Nephron progenitor cell (in vitro differentiated cells): ENCODE measurements at regions not wholly inside any gene's neighbourhood (a gene's known extent, or its start where the extent isn't known, plus 50 kb on each side); places are given as distances from the start of the nearest gene placed in this dataset.
"Not testable (repeated sequence)": the region's sequence is repeated elsewhere in the genome, so short reads cannot be mapped to it uniquely, and the experiment has no call there.

Experiments used
- DNase-seq: peaks from one replicate; pipeline ENCODE4 v3.0.0; 2021
- H3K27ac Mint-ChIP-seq: 2 replicates; pipeline ENCODE4 v1.8.0; 2021; ENCODE audit warnings: mild to moderate bottlenecking, moderate library complexity, mixed read lengths
- H3K27me3 Mint-ChIP-seq: 2 replicates; pipeline ENCODE4 v1.8.0; 2021; ENCODE audit warnings: mild to moderate bottlenecking, low read depth, mixed read lengths; ENCODE audit not compliant: poor library complexity
- H3K36me3 Mint-ChIP-seq: 2 replicates; pipeline ENCODE4 v1.8.0; 2021; ENCODE audit warnings: low read depth, mixed read lengths
- H3K4me1 Mint-ChIP-seq: 2 replicates; pipeline ENCODE4 v1.8.0; 2021; ENCODE audit warnings: mixed read lengths
- H3K4me3 Mint-ChIP-seq: 2 replicates; pipeline ENCODE4 v1.8.0; 2021; ENCODE audit warnings: mild to moderate bottlenecking, moderate library complexity, mixed read lengths
- H3K9me3 Mint-ChIP-seq: 2 replicates; pipeline ENCODE4 v1.8.0; 2021; ENCODE audit warnings: mild to moderate bottlenecking, moderate library complexity, mixed read lengths
- TF ChIP-seq, protein P1 (sequence below): fragments of 200-600 bp; sonication (generic); IDR thresholded peaks from 2 replicates; pipeline ENCODE4 v1.5.0; 2021; ENCODE audit warnings: antibody characterized with exemption

DNA sequence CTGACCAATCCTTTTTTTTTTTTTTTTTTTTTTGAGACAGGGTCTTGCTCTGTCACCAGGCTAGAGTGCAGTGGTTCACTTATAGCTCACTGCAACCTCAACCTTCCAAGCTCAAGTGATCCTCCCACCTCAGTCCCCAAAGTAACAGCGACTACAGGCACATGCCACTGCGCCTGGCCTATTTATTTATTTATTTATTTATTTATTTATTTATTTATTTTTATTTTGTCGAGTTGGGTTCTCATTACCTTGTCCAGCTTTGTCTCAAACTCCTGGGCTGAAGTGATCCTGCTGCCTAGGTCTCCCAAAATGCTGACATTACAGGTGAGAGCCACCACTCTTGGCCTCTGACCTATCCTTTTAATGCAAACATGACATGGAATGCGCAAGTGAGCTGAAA, 124.4 kb downstream of the GXYLT1 start:
- DNase-seq: no peak
- peaks cover 23% of the 10 kb centered on the region for H3K4me1 Mint-ChIP-seq
- H3K4me3 Mint-ChIP-seq: no peak overlapping the region
- no peaks in the 10 kb centered on the region for H3K9me3 Mint-ChIP-seq
- H3K27ac Mint-ChIP-seq: no peak overlapping the region
- no peaks in the 10 kb centered on the region for H3K36me3 Mint-ChIP-seq
- TF ChIP-seq, protein P1, sequence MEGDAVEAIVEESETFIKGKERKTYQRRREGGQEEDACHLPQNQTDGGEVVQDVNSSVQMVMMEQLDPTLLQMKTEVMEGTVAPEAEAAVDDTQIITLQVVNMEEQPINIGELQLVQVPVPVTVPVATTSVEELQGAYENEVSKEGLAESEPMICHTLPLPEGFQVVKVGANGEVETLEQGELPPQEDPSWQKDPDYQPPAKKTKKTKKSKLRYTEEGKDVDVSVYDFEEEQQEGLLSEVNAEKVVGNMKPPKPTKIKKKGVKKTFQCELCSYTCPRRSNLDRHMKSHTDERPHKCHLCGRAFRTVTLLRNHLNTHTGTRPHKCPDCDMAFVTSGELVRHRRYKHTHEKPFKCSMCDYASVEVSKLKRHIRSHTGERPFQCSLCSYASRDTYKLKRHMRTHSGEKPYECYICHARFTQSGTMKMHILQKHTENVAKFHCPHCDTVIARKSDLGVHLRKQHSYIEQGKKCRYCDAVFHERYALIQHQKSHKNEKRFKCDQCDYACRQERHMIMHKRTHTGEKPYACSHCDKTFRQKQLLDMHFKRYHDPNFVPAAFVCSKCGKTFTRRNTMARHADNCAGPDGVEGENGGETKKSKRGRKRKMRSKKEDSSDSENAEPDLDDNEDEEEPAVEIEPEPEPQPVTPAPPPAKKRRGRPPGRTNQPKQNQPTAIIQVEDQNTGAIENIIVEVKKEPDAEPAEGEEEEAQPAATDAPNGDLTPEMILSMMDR: no peak
- H3K27me3 Mint-ChIP-seq: peaks cover 15% of the 10 kb centered on the region

DNA sequence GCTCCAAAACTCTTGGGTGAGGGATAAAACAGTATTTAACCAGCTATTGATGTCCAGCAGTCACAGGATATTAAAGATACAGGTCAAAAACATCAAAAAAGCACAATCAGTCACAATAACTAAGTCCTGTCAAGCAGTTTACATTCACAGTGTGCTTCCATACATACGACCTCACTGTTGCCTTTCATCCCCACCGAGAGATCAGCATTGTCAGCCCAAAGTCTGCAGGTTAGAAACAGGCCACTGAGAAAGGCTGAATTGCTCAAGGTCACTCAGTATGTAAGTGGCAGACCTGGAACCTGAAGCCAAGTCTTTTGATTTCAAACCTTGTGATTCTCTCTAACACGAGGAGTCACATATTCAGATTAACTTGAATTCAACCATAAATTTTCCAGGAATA, 124.9 kb downstream of the GXYLT1 start:
- TF ChIP-seq, protein P1: no peak
- no peaks in the 10 kb centered on the region for H3K36me3 Mint-ChIP-seq
- H3K4me3 Mint-ChIP-seq: no peak overlapping the region
- peaks cover 23% of the 10 kb centered on the region for H3K4me1 Mint-ChIP-seq
- no peak overlapping the region for H3K27ac Mint-ChIP-seq
- no peaks in the 10 kb centered on the region for H3K9me3 Mint-ChIP-seq
- DNase-seq: no peak
- peaks cover 15% of the 10 kb centered on the region for H3K27me3 Mint-ChIP-seq

DNA sequence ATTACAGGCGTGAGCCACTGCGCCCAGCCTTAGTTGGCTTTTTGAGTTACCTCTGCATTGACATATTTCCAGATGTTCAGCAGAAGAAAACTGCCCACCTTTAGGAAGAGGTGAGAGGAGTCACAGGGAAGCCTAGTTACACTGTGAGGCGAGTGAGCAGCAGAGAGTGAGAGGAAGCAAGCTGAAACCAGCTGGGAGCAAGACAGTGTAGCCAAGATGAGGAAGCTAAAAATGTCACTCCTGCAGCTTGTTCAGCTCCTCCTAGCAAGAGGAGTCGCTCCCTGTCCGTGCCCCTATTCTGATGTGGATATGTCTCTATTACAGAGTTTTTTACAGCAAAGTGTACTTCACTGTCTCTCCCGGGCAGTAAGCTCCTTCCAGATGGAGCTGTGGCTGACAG, 127.6 kb downstream of the GXYLT1 start:
- no peak for DNase-seq
- no peak overlapping the region for H3K4me3 Mint-ChIP-seq
- H3K27ac Mint-ChIP-seq: peak overlapping the region; percentile 42
- H3K27me3 Mint-ChIP-seq: peaks cover 12% of the 10 kb centered on the region
- no peaks in the 10 kb centered on the region for H3K36me3 Mint-ChIP-seq
- TF ChIP-seq, protein P1: no peak
- peaks cover 11% of the 10 kb centered on the region for H3K4me1 Mint-ChIP-seq
- H3K9me3 Mint-ChIP-seq: no peaks in the 10 kb centered on the region

DNA sequence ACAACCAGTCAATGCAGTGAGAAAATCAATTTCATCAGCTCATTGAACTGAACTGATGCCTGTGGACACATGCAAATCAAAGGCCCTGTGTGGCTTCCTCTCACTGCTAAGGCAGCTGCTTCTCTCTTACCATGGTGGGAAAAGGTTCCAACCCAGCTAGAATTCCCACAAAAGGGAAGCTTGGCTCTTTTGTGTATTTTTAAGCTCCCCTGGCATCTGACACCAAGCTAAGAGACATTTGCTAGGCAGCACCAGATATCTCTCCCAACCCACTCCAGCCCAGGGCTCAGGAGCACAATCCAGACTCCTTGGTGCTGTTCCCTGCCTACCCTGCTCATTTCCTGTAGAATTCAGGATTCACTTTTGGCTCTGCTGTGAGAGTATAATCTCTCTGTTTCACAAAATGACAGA, 129.6 kb downstream of the GXYLT1 start:
- no peaks in the 10 kb centered on the region for H3K36me3 Mint-ChIP-seq
- DNase-seq: no peak

DNA sequence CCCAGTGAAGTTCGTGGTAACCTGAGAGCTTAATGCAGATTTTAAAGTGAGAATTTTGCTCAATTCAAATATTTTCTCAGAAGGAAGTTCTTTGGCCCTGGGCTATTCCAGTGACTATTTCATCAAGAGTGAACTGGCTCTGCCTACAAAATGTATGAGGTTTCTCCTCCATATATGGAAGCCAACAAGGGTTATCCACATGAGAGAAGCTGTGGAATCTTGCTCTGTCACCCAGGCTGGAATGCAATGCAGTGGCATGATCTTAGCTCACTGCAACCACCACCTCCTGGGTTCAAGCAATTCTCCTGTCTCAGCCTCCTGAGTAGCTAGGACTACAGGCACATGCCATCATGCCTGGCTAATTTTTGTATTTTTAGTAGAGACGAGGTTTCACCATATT, 132.2 kb downstream of the GXYLT1 start:
- not testable (repeated sequence) for H3K4me1 Mint-ChIP-seq, H3K4me3 Mint-ChIP-seq, H3K27me3 Mint-ChIP-seq, H3K36me3 Mint-ChIP-seq, H3K27ac Mint-ChIP-seq, DNase-seq, H3K9me3 Mint-ChIP-seq

More for the DNA sequence above, 129.6 kb downstream of the GXYLT1 start:
- peaks cover 6% of the 10 kb centered on the region for H3K27me3 Mint-ChIP-seq
- H3K9me3 Mint-ChIP-seq: no peaks in the 10 kb centered on the region
- H3K4me3 Mint-ChIP-seq: no peak overlapping the region
- TF ChIP-seq, protein P1: no peak
- no peak overlapping the region for H3K27ac Mint-ChIP-seq
- H3K4me1 Mint-ChIP-seq: peaks cover 5% of the 10 kb centered on the region

DNA sequence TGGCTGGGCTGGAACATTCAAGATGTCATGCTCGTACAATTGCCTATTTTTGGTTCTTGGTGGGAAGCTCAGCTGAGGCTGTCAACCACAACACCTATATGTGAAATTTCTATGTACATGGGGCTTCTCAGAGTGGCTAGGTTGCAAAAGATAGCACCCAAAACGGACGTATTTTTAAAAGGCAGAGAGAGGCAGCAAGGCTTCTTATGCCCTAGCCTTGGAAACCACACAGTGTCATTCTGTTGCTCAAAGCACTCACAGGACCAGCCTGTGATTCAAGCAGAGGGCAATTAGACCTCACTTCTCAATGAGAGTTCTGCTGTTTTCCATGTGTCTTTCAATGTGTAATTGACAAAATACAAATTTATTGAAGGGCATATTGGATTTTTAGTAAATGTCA, 134.0 kb downstream of the GXYLT1 start:
- no peaks in the 10 kb centered on the region for H3K9me3 Mint-ChIP-seq
- no peak overlapping the region for H3K27ac Mint-ChIP-seq
- H3K4me3 Mint-ChIP-seq: no peak overlapping the region
- no peaks in the 10 kb centered on the region for H3K36me3 Mint-ChIP-seq
- no peaks in the 10 kb centered on the region for H3K4me1 Mint-ChIP-seq
- TF ChIP-seq, protein P1: no peak
- no peaks in the 10 kb centered on the region for H3K27me3 Mint-ChIP-seq
- no peak for DNase-seq
